ENCODE measurements at regions not wholly inside any gene's neighbourhood (a gene's known extent, or its start where the extent isn't known, plus 50 kb on each side); places are given as distances from the start of the nearest gene placed in this dataset.
A peak's percentile ranks its signal among the peaks of the same experiment; 100 is the strongest.

DNA sequence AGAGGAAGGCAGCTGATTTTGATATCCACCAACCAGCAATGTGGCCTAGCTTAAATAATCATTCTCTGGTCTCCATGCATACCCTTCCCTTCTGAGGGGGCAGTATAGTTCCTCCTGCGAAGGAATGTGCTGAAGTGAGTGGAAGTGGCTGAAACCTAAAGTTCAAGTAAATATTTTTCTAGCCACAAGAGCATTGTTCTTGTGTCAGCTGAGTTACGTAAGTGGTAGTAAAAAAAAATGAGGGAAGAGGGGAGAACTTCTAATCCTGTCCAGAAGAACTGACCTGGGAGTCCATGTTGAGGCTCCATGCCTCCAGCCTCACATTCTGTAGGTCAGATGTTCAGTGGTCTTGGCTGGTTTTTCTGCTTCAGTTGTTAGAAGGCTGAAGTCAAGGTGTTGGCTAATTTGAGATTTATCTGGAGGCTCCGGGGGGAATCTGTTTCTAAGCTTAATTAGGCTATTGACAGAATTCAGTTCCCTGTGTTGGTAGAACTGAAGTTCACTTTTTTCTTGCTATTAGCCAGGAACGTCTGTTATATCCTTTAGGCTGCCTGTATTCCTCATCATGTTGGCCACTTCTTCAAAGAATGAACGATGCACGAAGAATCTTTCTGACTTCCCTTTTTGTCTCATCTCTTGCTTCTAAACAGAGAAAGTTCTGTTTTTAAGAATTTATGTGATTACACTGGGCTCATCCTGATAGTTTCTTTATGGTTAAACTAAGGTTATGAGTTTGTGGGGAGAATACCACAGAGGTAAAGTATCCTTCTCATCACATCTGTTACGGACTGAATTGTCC is 207.1 kb upstream of the PRSS16 start (continued):
- TF ChIP-seq ZNF441 (CRISPR knock-in tag; IDR thresholded peaks at IDR 0.05; ENCODE audit: borderline replicate concordance) = no peak
- TF ChIP-seq ZFP91 (CRISPR knock-in tag; IDR thresholded peaks at IDR 0.05; ENCODE audit: borderline replicate concordance) = no peak
- TF ChIP-seq, protein P1, sequence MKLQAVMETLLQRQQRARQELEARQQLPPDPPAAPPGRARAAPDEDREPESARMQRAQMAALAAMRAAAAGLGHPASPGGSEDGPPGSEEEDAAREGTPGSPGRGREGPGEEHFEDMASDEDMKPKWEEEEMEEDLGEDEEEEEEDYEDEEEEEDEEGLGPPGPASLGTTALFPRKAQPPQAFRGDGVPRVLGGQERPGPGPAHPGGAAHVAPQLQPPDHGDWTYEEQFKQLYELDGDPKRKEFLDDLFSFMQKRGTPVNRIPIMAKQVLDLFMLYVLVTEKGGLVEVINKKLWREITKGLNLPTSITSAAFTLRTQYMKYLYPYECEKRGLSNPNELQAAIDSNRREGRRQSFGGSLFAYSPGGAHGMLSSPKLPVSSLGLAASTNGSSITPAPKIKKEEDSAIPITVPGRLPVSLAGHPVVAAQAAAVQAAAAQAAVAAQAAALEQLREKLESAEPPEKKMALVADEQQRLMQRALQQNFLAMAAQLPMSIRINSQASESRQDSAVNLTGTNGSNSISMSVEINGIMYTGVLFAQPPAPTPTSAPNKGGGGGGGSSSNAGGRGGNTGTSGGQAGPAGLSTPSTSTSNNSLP (IDR thresholded peaks at IDR 0.05; ENCODE audit: low read depth, low read length) = no peak
- no peak for TF ChIP-seq KIAA2018 (CRISPR knock-in tag; IDR thresholded peaks at IDR 0.05; ENCODE audit: borderline replicate concordance)
- TF ChIP-seq, protein P2, sequence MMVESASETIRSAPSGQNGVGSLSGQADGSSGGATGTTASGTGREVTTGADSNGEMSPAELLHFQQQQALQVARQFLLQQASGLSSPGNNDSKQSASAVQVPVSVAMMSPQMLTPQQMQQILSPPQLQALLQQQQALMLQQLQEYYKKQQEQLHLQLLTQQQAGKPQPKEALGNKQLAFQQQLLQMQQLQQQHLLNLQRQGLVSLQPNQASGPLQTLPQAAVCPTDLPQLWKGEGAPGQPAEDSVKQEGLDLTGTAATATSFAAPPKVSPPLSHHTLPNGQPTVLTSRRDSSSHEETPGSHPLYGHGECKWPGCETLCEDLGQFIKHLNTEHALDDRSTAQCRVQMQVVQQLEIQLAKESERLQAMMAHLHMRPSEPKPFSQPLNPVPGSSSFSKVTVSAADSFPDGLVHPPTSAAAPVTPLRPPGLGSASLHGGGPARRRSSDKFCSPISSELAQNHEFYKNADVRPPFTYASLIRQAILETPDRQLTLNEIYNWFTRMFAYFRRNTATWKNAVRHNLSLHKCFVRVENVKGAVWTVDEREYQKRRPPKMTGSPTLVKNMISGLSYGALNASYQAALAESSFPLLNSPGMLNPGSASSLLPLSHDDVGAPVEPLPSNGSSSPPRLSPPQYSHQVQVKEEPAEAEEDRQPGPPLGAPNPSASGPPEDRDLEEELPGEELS (CRISPR knock-in tag; IDR thresholded peaks at IDR 0.05) = peak; percentile 31; the same call in 1 of the 2 replicates
- no peak for TF ChIP-seq KLF6 (CRISPR knock-in tag; IDR thresholded peaks at IDR 0.05)
- TF ChIP-seq ZNF639 (CRISPR knock-in tag; conservative IDR thresholded peaks at IDR 0.05) = no peak
- peak; percentile 31; the same call in 1 of the 2 replicates for TF ChIP-seq ZSCAN30 (CRISPR knock-in tag; IDR thresholded peaks at IDR 0.05)
- TF ChIP-seq FOXA3 (CRISPR knock-in tag; IDR thresholded peaks at IDR 0.05) = peak; percentile 53
- TF ChIP-seq, protein P3, sequence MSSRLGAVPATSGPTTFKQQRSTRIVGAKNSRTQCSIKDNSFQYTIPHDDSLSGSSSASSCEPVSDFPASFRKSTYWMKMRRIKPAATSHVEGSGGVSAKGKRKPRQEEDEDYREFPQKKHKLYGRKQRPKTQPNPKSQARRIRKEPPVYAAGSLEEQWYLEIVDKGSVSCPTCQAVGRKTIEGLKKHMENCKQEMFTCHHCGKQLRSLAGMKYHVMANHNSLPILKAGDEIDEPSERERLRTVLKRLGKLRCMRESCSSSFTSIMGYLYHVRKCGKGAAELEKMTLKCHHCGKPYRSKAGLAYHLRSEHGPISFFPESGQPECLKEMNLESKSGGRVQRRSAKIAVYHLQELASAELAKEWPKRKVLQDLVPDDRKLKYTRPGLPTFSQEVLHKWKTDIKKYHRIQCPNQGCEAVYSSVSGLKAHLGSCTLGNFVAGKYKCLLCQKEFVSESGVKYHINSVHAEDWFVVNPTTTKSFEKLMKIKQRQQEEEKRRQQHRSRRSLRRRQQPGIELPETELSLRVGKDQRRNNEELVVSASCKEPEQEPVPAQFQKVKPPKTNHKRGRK (CRISPR knock-in tag; IDR thresholded peaks at IDR 0.05) = no peak

All from HepG2 (cell line).